ENCODE measurements at regions not wholly inside any gene's neighbourhood (a gene's known extent, or its start where the extent isn't known, plus 50 kb on each side); places are given as distances from the start of the nearest gene placed in this dataset.

DNA sequence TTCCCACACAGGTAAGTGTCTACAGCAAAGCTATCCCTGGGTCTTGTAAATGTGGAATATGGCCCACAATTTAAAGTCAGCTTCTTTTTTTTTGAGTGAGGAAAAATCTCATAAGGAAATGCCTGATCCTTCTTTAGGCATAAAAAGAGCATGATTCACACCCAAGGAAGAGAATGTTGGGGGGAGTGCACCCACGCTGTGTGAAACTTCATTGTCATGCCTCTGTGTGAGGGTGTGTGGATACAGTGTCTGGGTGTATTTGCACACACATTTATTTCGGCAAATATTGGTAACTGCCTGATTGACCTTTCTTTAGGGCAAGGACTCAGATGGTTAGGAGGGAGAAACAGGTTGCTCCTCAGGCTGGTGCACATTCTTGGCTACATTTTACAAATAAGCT is 196.8 kb upstream of the STXBP6 start:
- no peak for TF ChIP-seq EZH2phosphoT487 (IDR thresholded peaks at IDR 0.05; ENCODE audit: borderline replicate concordance, low read length)
- TF ChIP-seq, protein P1, sequence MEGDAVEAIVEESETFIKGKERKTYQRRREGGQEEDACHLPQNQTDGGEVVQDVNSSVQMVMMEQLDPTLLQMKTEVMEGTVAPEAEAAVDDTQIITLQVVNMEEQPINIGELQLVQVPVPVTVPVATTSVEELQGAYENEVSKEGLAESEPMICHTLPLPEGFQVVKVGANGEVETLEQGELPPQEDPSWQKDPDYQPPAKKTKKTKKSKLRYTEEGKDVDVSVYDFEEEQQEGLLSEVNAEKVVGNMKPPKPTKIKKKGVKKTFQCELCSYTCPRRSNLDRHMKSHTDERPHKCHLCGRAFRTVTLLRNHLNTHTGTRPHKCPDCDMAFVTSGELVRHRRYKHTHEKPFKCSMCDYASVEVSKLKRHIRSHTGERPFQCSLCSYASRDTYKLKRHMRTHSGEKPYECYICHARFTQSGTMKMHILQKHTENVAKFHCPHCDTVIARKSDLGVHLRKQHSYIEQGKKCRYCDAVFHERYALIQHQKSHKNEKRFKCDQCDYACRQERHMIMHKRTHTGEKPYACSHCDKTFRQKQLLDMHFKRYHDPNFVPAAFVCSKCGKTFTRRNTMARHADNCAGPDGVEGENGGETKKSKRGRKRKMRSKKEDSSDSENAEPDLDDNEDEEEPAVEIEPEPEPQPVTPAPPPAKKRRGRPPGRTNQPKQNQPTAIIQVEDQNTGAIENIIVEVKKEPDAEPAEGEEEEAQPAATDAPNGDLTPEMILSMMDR (conservative IDR thresholded peaks at IDR 0.05; ENCODE audit: low read depth, low read length): no peak
- no peak for TF ChIP-seq EZH2 (IDR thresholded peaks at IDR 0.05; ENCODE audit: low read length, unreplicated experiment)
- DNase-seq (no peak), ATAC-seq (no peak)
- Histone ChIP-seq H3K9me2 (replicated peaks; ENCODE audit: low read length) (no peaks in the 10 kb centered on the region), H3K27me3 (ENCODE audit: low read length) (no peaks in the 10 kb centered on the region), H3F3A (ENCODE audit: low read length, unreplicated experiment) (no peaks in the 10 kb centered on the region), H3K4me3 (ENCODE audit: low read length) (no peak overlapping the region), H3K9me3 (ENCODE audit: low read length) (no peaks in the 10 kb centered on the region), H3K4me2 (ENCODE audit: low read length) (no peak overlapping the region), H3K79me2 (ENCODE audit: low read length) (no peaks in the 10 kb centered on the region), H3K9ac (ENCODE audit: low read length) (no peak overlapping the region), H3K36me3 (ENCODE audit: low read depth, low read length) (no peaks in the 10 kb centered on the region), H3K27ac (ENCODE audit: low read length) (no peak overlapping the region), H3K4me1 (ENCODE audit: insufficient read depth, low read length) (no peaks in the 10 kb centered on the region), H4K20me1 (ENCODE audit: low read length) (no peaks in the 10 kb centered on the region), H2AFZ (ENCODE audit: low read length) (no peak overlapping the region)
- no TSS peak for BruUV-seq (replicated peaks)
- ChIA-PET CTCF (no interaction called here), POLR2A (ENCODE audit: unreplicated experiment) (no interaction called here)
- intact Hi-C loops (cut with micrococcal nuclease): no loop called here

DNA sequence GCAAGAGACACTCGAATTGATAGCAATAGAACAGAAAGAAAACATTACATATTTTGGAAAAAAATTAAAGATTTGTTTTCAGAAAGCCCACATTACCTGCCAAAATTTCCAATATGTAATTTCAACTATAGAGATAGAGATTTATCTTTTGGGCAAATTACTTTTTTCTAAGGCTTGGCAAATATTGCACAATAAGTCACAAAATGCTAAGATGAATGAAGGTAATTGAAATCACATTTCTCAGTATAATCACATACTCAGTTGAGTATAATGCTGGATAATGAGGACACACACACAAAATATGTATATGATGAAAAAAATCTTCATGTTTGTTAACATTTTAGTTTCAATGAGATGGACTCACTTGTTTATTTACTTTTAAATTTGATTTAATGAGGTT is 189.2 kb upstream of the STXBP6 start:
- CTCF ChIA-PET: no interaction called here
- POLR2A ChIA-PET (ENCODE audit: unreplicated experiment): no interaction called here
- DNase-seq: no peak
- H3K9me3 ChIP-seq (ENCODE audit: low read length): no peaks in the 10 kb centered on the region; the same call in 1 of the 2 replicates
- intact Hi-C loops (cut with micrococcal nuclease): no loop called here
- H3K9me2 ChIP-seq (replicated peaks; ENCODE audit: low read length): no peaks in the 10 kb centered on the region
- H2AFZ ChIP-seq (ENCODE audit: low read length): no peak overlapping the region
- H3K4me2 ChIP-seq (ENCODE audit: low read length): no peak overlapping the region
- BruUV-seq (replicated peaks): no TSS peak
- H3K79me2 ChIP-seq (ENCODE audit: low read length): no peaks in the 10 kb centered on the region
- TF ChIP-seq EZH2phosphoT487 (IDR thresholded peaks at IDR 0.05; ENCODE audit: borderline replicate concordance, low read length) (no peak), EZH2 (IDR thresholded peaks at IDR 0.05; ENCODE audit: low read length, unreplicated experiment) (no peak)
- TF ChIP-seq, protein P1 (conservative IDR thresholded peaks at IDR 0.05; ENCODE audit: low read depth, low read length): no peak
- no peaks in the 10 kb centered on the region for H4K20me1 ChIP-seq (ENCODE audit: low read length)
- H3K4me3 ChIP-seq (ENCODE audit: low read length): no peak overlapping the region
- H3K27ac ChIP-seq (ENCODE audit: low read length): no peak overlapping the region
- H3K36me3 ChIP-seq (ENCODE audit: low read depth, low read length): no peaks in the 10 kb centered on the region
- no peaks in the 10 kb centered on the region for H3F3A ChIP-seq (ENCODE audit: low read length, unreplicated experiment)
- H3K4me1 ChIP-seq (ENCODE audit: insufficient read depth, low read length): no peaks in the 10 kb centered on the region
- no peak for ATAC-seq
- H3K9ac ChIP-seq (ENCODE audit: low read length): no peak overlapping the region
- no peaks in the 10 kb centered on the region for H3K27me3 ChIP-seq (ENCODE audit: low read length)

DNA sequence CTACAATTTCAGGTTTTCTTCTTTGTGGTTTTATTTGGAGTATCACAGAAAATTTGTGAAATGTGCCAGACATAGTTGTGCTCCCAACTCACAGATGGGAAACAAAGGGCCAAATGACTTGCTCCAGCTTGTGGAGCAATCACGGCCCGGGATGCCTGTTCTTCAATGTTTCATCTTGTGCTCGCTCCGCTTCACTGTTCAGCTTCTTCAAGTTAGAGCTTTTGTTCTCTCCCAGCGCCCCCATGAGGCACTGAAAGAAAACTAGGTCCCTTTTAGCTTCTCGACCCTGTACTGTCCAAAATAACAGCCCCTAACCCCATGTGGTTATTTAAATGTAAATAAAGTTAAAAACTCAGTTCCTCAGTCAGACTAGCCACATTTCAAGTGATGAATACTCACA is 187.9 kb upstream of the STXBP6 start:
- H3K79me2 ChIP-seq (ENCODE audit: low read length): no peaks in the 10 kb centered on the region
- intact Hi-C loops (cut with micrococcal nuclease): no loop called here
- H3K4me3 ChIP-seq (ENCODE audit: low read length): no peak overlapping the region
- DNase-seq: no peak
- no peak overlapping the region for H3K27ac ChIP-seq (ENCODE audit: low read length)
- no peaks in the 10 kb centered on the region for H3K27me3 ChIP-seq (ENCODE audit: low read length)
- H3K9ac ChIP-seq (ENCODE audit: low read length): no peak overlapping the region
- H3F3A ChIP-seq (ENCODE audit: low read length, unreplicated experiment): no peaks in the 10 kb centered on the region
- no peaks in the 10 kb centered on the region for H3K9me2 ChIP-seq (replicated peaks; ENCODE audit: low read length)
- no peaks in the 10 kb centered on the region for H3K36me3 ChIP-seq (ENCODE audit: low read depth, low read length)
- no peak overlapping the region for H3K4me2 ChIP-seq (ENCODE audit: low read length)
- no TSS peak for BruUV-seq (replicated peaks)
- no peaks in the 10 kb centered on the region for H4K20me1 ChIP-seq (ENCODE audit: low read length)
- TF ChIP-seq EZH2phosphoT487 (IDR thresholded peaks at IDR 0.05; ENCODE audit: borderline replicate concordance, low read length): no peak
- TF ChIP-seq, protein P1 (conservative IDR thresholded peaks at IDR 0.05; ENCODE audit: low read depth, low read length): no peak
- no peak for TF ChIP-seq EZH2 (IDR thresholded peaks at IDR 0.05; ENCODE audit: low read length, unreplicated experiment)
- ChIA-PET CTCF (no interaction called here), POLR2A (ENCODE audit: unreplicated experiment) (no interaction called here)
- ATAC-seq: no peak
- H3K9me3 ChIP-seq (ENCODE audit: low read length): no peaks in the 10 kb centered on the region; the same call in 1 of the 2 replicates
- no peaks in the 10 kb centered on the region for H3K4me1 ChIP-seq (ENCODE audit: insufficient read depth, low read length)
- no peak overlapping the region for H2AFZ ChIP-seq (ENCODE audit: low read length)

All from PC-3 (cell line).